Activated CD4-positive, alpha-beta T cell treated with anti-CD3 and anti-CD28 coated beads for 48 hours (primary cell): ENCODE measurements at regions not wholly inside any gene's neighbourhood (a gene's known extent, or its start where the extent isn't known, plus 50 kb on each side); places are given as distances from the start of the nearest gene placed in this dataset.
"Not testable (repeated sequence)": the region's sequence is repeated elsewhere in the genome, so short reads cannot be mapped to it uniquely, and the experiment has no call there.

Source experiments
- DNase-seq: peaks from one replicate; pipeline ENCODE4 v3.0.0-alpha.2; 2020

- no peak for DNase-seq
Measured at GRCh38 chr20:47940101-47940813, 155.0 kb upstream of the SULF2 start.

GRCh38 chr20:47936612-47937011 lies 151.3 kb upstream of the SULF2 start:
- no peak for DNase-seq

- no peak for DNase-seq
Measured at GRCh38 chr20:47934761-47935160, 149.5 kb upstream of the SULF2 start.

- no peak for DNase-seq
Measured at GRCh38 chr20:47931443-47931842, 146.2 kb upstream of the SULF2 start.

GRCh38 chr20:47931002-47931401 lies 145.7 kb upstream of the SULF2 start:
- no peak for DNase-seq

GRCh38 chr20:47929368-47930115 lies 144.3 kb upstream of the SULF2 start:
- no peak for DNase-seq

GRCh38 chr20:47927944-47928343 lies 142.7 kb upstream of the SULF2 start:
- no peak for DNase-seq

GRCh38 chr20:47927385-47927851 lies 142.1 kb upstream of the SULF2 start:
- DNase-seq = no peak

GRCh38 chr20:47926731-47927130 lies 141.4 kb upstream of the SULF2 start:
- no peak for DNase-seq

- DNase-seq = no peak
Measured at GRCh38 chr20:47925593-47925992, 140.3 kb upstream of the SULF2 start.

GRCh38 chr20:47922269-47922668 lies 137.0 kb upstream of the SULF2 start:
- DNase-seq = no peak

- not testable (repeated sequence) for DNase-seq
Measured at GRCh38 chr20:47921829-47922228, 136.5 kb upstream of the SULF2 start.

- no peak for DNase-seq
Measured at GRCh38 chr20:47921408-47921807, 136.1 kb upstream of the SULF2 start.

- DNase-seq = no peak
Measured at GRCh38 chr20:47917549-47918070, 132.3 kb upstream of the SULF2 start.

- DNase-seq = no peak
Measured at GRCh38 chr20:47915495-47915894, 130.2 kb upstream of the SULF2 start.

GRCh38 chr20:47914792-47915191 lies 129.5 kb upstream of the SULF2 start:
- DNase-seq = no peak

GRCh38 chr20:47912786-47913501 lies 127.7 kb upstream of the SULF2 start:
- DNase-seq = not testable (repeated sequence)

GRCh38 chr20:47912165-47912564 lies 126.9 kb upstream of the SULF2 start:
- DNase-seq = not testable (repeated sequence)

GRCh38 chr20:47909696-47910369 lies 124.6 kb upstream of the SULF2 start:
- DNase-seq = not testable (repeated sequence)

GRCh38 chr20:47908361-47909035 lies 123.2 kb upstream of the SULF2 start:
- not testable (repeated sequence) for DNase-seq

- DNase-seq = not testable (repeated sequence)
Measured at GRCh38 chr20:47907951-47908350, 122.7 kb upstream of the SULF2 start.

- no peak for DNase-seq
Measured at GRCh38 chr20:47907031-47907675, 121.9 kb upstream of the SULF2 start.
